H1 (cell line): ENCODE measurements at regions not wholly inside any gene's neighbourhood (a gene's known extent, or its start where the extent isn't known, plus 50 kb on each side); places are given as distances from the start of the nearest gene placed in this dataset.

Experiments used
- GTF2F1 ChIP-seq: IDR thresholded peaks from 2 replicates; pipeline ENCODE4 v1.6.1; 2012; ENCODE audit warnings: low read depth, low read length, improper control_type of control experiment, borderline replicate concordance
- NRF1 ChIP-seq: IDR thresholded peaks from 2 replicates; pipeline ENCODE4 v1.6.1; 2011; ENCODE audit warnings: mild to moderate bottlenecking, low read depth, low read length, improper control_type of control experiment

GRCh38 chr12:41968599-41968998, 176.1 kb downstream of the GXYLT1 start (continued):
- TF ChIP-seq GTF2F1 = no peak
- TF ChIP-seq NRF1 = no peak
